ENCODE measurements at regions not wholly inside any gene's neighbourhood (a gene's known extent, or its start where the extent isn't known, plus 50 kb on each side); places are given as distances from the start of the nearest gene placed in this dataset.

DNA sequence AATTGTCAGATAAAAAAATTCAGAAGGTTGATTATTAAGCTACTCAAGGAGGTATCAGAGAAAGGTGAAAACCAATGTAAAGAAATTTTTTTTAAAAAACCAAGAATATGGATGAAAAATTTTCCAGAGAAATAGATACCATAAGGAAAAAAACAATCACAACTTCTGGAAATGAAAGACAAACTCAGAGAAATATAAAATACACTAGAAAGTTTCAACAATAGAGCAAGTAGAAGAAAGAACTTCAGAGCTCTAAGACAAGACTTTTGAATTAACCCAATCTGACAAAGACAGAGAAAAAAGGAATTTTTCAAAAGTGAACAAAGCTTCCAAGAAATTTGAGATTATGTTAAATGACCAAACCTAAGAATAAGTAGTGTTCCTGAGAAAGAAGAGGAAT lies 62.9 kb upstream of the TEAD1 start:
- no peak for ATAC-seq (replicated peaks)
- Mint-ChIP-seq H3K36me3 (peaks cover 0 to 2% of the 10 kb centered on the region in 2 donors), H3K4me1 (no peaks in the 10 kb centered on the region), H3K9me3 (peaks cover 25 to 35% of the 10 kb centered on the region in 2 donors), H3K27ac (no peak overlapping the region), H3K4me3 (no peak overlapping the region), H3K27me3 (no peaks in the 10 kb centered on the region)
- no peak for DNase-seq

DNA sequence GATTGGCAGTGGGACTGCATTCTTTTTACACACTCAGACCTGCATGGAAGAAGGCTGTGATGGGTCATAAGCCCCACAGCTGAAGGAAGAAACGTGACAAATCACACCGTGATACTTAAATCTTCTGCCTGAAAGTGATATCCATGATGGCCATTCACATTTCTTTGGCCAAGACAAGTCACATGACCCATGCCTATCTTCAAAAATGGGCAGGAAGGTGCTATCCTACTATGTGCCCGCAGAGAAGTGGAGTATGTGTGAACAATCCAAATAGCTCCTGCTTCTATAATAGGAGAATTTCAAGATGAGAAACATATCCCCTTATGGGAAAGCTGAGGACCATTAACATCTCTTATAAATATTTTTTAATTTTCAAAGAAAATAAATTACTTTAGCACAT lies 56.6 kb upstream of the TEAD1 start:
- no peaks in the 10 kb centered on the region for H3K4me1 Mint-ChIP-seq
- H3K27me3 Mint-ChIP-seq, result peaks cover 0 to 5% of the 10 kb centered on the region in 2 donors
- ATAC-seq (replicated peaks), result no peak

DNA sequence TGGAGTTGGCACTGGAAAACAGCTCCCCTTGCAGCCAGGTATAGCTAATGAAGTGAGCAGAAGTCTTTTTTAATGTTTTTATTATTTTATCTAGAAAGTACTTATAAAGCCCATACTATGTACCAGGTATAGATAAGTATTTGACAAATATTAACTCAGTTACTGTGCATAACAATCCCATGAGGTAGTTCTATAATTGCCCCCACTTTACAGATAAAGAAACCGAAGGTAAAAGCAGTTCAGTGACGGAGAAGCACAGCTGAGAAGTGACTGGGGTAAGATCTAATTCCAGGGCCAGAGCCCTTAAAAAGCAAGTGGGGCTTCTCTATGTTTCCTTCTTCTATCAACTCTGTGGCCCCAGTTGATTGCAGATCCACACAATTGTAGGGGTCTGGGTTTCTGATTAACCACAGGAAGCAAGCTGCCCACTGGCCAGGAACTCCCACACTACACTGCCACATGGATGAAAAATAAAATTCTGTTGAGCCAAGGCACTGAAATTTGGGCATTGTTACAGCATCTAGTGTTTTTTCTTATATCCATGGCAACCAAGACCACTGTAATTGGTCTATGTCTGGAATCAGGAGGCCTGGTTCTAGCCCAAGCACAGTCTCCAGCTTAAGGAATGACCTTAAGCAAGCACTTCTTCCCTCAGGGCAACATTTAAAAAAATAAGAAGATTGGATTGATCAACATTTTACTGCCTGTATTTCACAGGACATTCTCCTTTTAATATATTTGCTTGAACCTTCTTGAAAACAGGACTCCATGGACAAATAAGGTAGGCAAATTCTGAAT lies 55.3 kb upstream of the TEAD1 start:
- H3K4me3 Mint-ChIP-seq, result no peak overlapping the region
- H3K27me3 Mint-ChIP-seq, result peaks cover 0 to 5% of the 10 kb centered on the region in 2 donors
- no peaks in the 10 kb centered on the region for H3K4me1 Mint-ChIP-seq
- H3K27ac Mint-ChIP-seq, result no peak overlapping the region
- ATAC-seq (replicated peaks), result no peak
- peaks cover 0 to 2% of the 10 kb centered on the region in 2 donors for H3K36me3 Mint-ChIP-seq
- H3K9me3 Mint-ChIP-seq, result peaks cover 21 to 22% of the 10 kb centered on the region in 2 donors
- no peak for DNase-seq

More for the DNA sequence above, 56.6 kb upstream of the TEAD1 start:
- no peak overlapping the region for H3K4me3 Mint-ChIP-seq
- no peak overlapping the region for H3K27ac Mint-ChIP-seq
- H3K36me3 Mint-ChIP-seq, result peaks cover 0 to 2% of the 10 kb centered on the region in 2 donors
- H3K9me3 Mint-ChIP-seq, result peaks cover 14 to 22% of the 10 kb centered on the region in 2 donors
- no peak for DNase-seq

DNA sequence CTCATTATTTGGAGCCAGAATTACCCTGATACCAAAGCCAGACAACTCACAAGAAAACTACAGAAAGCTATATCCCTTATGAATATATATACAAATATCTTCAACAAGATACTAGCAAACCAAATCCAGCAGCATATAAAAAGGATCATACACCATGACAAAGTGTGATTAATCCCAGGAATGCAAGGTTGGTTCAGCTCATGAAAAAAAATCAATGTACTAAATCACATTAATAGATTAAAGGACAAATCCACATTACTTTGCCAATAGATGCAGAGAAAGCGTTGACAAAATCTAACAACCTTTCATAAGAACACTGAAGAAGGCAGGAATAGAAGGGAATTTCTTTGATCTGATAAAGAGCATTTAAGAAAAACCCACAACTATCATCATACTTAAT lies 50.4 kb upstream of the TEAD1 start:
- H3K27me3 Mint-ChIP-seq, result peaks cover 0 to 5% of the 10 kb centered on the region in 2 donors
- H3K27ac Mint-ChIP-seq, result no peak overlapping the region
- ATAC-seq (replicated peaks) (no peak), DNase-seq (no peak)
- H3K4me3 Mint-ChIP-seq, result no peak overlapping the region
- peaks cover 0 to 2% of the 10 kb centered on the region in 2 donors for H3K36me3 Mint-ChIP-seq
- no peaks in the 10 kb centered on the region for H3K4me1 Mint-ChIP-seq
- H3K9me3 Mint-ChIP-seq, result peaks cover 17 to 23% of the 10 kb centered on the region in 2 donors
